SIG-M5 treated with dmso at 0.1 percent for 504 hours (cell line): ENCODE measurements at regions not wholly inside any gene's neighbourhood (a gene's known extent, or its start where the extent isn't known, plus 50 kb on each side); places are given as distances from the start of the nearest gene placed in this dataset.

Experiments used
- DNase-seq: peaks from one replicate; lab custom pipeline; 2025; ENCODE audit not compliant: unreplicated experiment; lab: John Stamatoyannopoulos, UW

- no peak for DNase-seq
These were observed 58.4 kb downstream of the SLC25A47 start for GRCh38 chr14:100381395-100382105.

GRCh38 chr14:100382106-100382455 is 58.9 kb downstream of the SLC25A47 start:
- DNase-seq: no peak

GRCh38 chr14:100383727-100384158 is 60.6 kb downstream of the SLC25A47 start:
- DNase-seq: peak; percentile 46

GRCh38 chr14:100384277-100384676 is 61.1 kb downstream of the SLC25A47 start:
- no peak for DNase-seq

- DNase-seq: peak; percentile 62
These were observed 62.0 kb downstream of the SLC25A47 start for GRCh38 chr14:100384819-100385813.

- no peak for DNase-seq
These were observed 63.0 kb downstream of the SLC25A47 start for GRCh38 chr14:100386121-100386520.

GRCh38 chr14:100386846-100387245 is 63.7 kb downstream of the SLC25A47 start:
- DNase-seq: no peak

GRCh38 chr14:100387450-100387849 is 64.3 kb downstream of the SLC25A47 start:
- DNase-seq: no peak

- no peak for DNase-seq
These were observed 65.2 kb downstream of the SLC25A47 start for GRCh38 chr14:100388103-100389054.

GRCh38 chr14:100389497-100390104 is 66.5 kb downstream of the SLC25A47 start:
- DNase-seq: no peak

- DNase-seq: no peak
These were observed 68.0 kb downstream of the SLC25A47 start for GRCh38 chr14:100391173-100391572.

- no peak for DNase-seq
These were observed 68.6 kb downstream of the SLC25A47 start for GRCh38 chr14:100391724-100392123.

GRCh38 chr14:100392356-100392755 is 69.2 kb downstream of the SLC25A47 start:
- peak; percentile 19 for DNase-seq

- DNase-seq: no peak
These were observed 70.2 kb downstream of the SLC25A47 start for GRCh38 chr14:100393362-100393761.

- no peak for DNase-seq
These were observed 71.0 kb downstream of the SLC25A47 start for GRCh38 chr14:100393906-100394732.

GRCh38 chr14:100394886-100395672 is 71.9 kb downstream of the SLC25A47 start:
- DNase-seq: no peak

GRCh38 chr14:100396266-100396795 is 73.2 kb downstream of the SLC25A47 start:
- DNase-seq: no peak

- DNase-seq: no peak
These were observed 73.9 kb downstream of the SLC25A47 start for GRCh38 chr14:100397005-100397404.

- no peak for DNase-seq
These were observed 74.9 kb downstream of the SLC25A47 start for GRCh38 chr14:100398044-100398443.
